ENCODE measurements at regions not wholly inside any gene's neighbourhood (a gene's known extent, or its start where the extent isn't known, plus 50 kb on each side); places are given as distances from the start of the nearest gene placed in this dataset.

- TF ChIP-seq CTCF (IDR thresholded peaks at IDR 0.05; ENCODE audit: poor library complexity) (no peak), EZH2phosphoT487 (IDR thresholded peaks at IDR 0.05; ENCODE audit: low read depth, severe bottlenecking, unreplicated experiment) (no peak)
Observed at GRCh38 chr10:129174232-129175014, 292.6 kb upstream of the MGMT start.
